Activated CD8-positive, alpha-beta memory T cell treated with anti-CD3 and anti-CD28 coated beads, Interleukin-2, amount 10 ng/mL, durations not matched to agents 7 days and 5 days (primary cell): ENCODE measurements at regions not wholly inside any gene's neighbourhood (a gene's known extent, or its start where the extent isn't known, plus 50 kb on each side); places are given as distances from the start of the nearest gene placed in this dataset.

ENCODE experiments used
- ATAC-seq: fragments of 150-1000 bp; cut with Tn5 transposase; one replicate; pipeline ENCODE4 v1.10.0; 2021; ENCODE audit warnings: moderate library complexity
- CTCF ChIA-PET: fragments of 350-600 bp; sonication (Branson Sonifier 250); formaldehyde crosslinking; loops from one replicate; lab custom pipeline; 2021; ENCODE audit warnings: antibody characterized with exemption; lab: Charles Lee
- DNase-seq: peaks from one replicate; pipeline ENCODE4 v3.0.0-alpha.2; 2020
- H3K27ac Mint-ChIP-seq: one replicate; pipeline ENCODE4 v1.8.0; 2021; ENCODE audit warnings: mild to moderate bottlenecking, mixed read lengths
- H3K27me3 Mint-ChIP-seq: one replicate; pipeline ENCODE4 v1.8.0; 2021; ENCODE audit warnings: mixed read lengths
- H3K36me3 Mint-ChIP-seq: one replicate; pipeline ENCODE4 v1.8.0; 2021; ENCODE audit warnings: mild to moderate bottlenecking, mixed read lengths
- H3K4me1 Mint-ChIP-seq: one replicate; pipeline ENCODE4 v1.8.0; 2021; ENCODE audit warnings: mixed read lengths
- H3K4me3 Mint-ChIP-seq: one replicate; pipeline ENCODE4 v1.8.0; 2021; ENCODE audit warnings: mild to moderate bottlenecking, moderate library complexity, mixed read lengths
- H3K9me3 Mint-ChIP-seq: one replicate; pipeline ENCODE4 v1.8.0; 2022; ENCODE audit warnings: low read depth, mixed read lengths

DNA sequence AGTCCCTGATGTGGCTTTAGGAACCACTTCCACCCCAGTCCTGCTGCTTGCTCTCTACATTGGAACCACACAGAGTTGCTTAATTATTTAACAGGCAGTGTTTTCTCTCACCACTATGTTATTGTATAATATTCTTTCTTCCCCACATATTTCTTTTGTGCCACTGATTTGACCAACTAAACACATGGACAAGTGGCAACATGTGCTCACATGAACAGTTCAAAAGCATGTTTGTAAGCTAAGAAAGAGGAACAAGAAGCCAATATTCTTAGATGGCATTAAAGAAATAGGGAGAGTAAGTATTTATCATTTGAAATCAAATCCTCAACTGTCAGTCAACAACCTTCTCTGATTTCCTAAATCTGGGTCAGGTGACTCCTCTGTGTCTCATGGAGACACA is 409.6 kb downstream of the FBXO15 start:
- H3K27ac Mint-ChIP-seq = no peak overlapping the region
- H3K27me3 Mint-ChIP-seq = no peaks in the 10 kb centered on the region
- ATAC-seq (no peak), DNase-seq (no peak)
- no peaks in the 10 kb centered on the region for H3K4me1 Mint-ChIP-seq
- no peaks in the 10 kb centered on the region for H3K9me3 Mint-ChIP-seq
- CTCF ChIA-PET = no interaction called here
- H3K4me3 Mint-ChIP-seq = no peak overlapping the region
- no peaks in the 10 kb centered on the region for H3K36me3 Mint-ChIP-seq

DNA sequence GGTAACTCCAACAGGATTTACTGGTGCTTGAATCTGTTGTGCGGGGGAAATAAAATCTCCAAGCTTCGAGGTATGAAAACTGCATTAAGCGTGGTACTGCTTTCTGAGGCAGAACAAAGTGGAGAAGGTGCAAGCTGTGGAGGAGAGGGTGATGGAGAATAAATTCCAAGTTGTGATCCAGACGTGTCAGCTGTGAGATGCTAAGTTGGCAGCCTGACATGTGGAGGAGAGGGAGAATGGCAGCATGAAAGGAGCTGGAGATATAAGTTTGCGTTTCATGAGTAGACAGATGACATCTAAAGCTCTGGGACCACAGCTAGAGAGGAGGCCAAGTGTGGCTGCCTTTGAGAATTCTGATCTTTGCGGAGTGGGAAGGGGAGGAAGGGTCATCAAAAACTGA is 411.8 kb downstream of the FBXO15 start:
- no peak for ATAC-seq
- no peaks in the 10 kb centered on the region for H3K9me3 Mint-ChIP-seq
- H3K4me3 Mint-ChIP-seq = no peak overlapping the region
- CTCF ChIA-PET = no interaction called here
- no peaks in the 10 kb centered on the region for H3K27me3 Mint-ChIP-seq
- no peaks in the 10 kb centered on the region for H3K4me1 Mint-ChIP-seq
- H3K36me3 Mint-ChIP-seq = no peaks in the 10 kb centered on the region
- no peak overlapping the region for H3K27ac Mint-ChIP-seq
- DNase-seq = no peak

DNA sequence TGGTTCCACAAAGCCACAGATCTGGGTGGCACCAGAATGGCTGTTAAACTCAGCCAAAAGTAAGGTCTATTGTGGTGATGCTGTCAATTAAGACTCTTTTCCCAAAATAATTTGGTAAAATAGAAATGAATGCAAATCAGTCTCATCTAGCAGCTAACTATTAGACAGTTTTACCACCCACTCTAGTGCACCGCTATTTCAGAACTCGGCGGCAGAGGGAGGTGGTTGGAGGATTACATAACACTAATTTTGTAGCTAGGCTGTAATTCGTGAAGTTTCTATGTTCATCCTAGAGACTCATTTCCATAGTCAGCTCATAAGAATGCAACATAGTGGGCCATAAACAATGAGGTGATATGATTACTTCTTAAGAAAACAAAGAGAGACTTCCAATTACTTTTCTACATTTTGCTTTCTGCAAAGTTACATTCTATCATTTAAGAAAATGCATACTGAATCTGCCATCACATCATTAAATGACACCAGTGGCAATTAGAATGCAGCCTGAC is 413.8 kb downstream of the FBXO15 start:
- Mint-ChIP-seq H3K27ac (no peak overlapping the region), H3K9me3 (no peaks in the 10 kb centered on the region), H3K4me3 (no peak overlapping the region), H3K4me1 (no peaks in the 10 kb centered on the region), H3K27me3 (no peaks in the 10 kb centered on the region), H3K36me3 (no peaks in the 10 kb centered on the region)
- CTCF ChIA-PET = no interaction called here
- DNase-seq (no peak), ATAC-seq (no peak)

DNA sequence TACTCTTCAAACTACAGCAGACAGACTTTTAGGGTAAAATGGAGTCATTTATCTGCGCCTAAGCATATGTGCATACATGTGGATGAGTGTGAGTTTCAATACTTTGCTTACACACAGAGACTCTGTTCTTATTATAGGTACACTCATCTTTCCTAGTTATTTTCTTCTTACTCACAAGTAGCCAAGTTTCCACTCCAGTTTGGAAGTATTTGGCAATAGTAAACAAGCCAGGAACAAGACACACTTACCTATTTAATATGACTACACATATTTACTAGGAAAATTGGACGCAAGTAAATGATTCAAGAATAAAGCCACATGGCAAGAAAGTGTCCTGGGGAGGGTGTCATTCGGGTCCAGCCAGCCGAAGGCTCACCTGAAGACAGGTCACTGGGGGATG is 414.3 kb downstream of the FBXO15 start:
- H3K36me3 Mint-ChIP-seq = no peaks in the 10 kb centered on the region
- CTCF ChIA-PET = no interaction called here
- no peaks in the 10 kb centered on the region for H3K27me3 Mint-ChIP-seq
- no peaks in the 10 kb centered on the region for H3K9me3 Mint-ChIP-seq
- H3K27ac Mint-ChIP-seq = no peak overlapping the region
- no peak overlapping the region for H3K4me3 Mint-ChIP-seq
- DNase-seq (no peak), ATAC-seq (no peak)
- no peaks in the 10 kb centered on the region for H3K4me1 Mint-ChIP-seq

DNA sequence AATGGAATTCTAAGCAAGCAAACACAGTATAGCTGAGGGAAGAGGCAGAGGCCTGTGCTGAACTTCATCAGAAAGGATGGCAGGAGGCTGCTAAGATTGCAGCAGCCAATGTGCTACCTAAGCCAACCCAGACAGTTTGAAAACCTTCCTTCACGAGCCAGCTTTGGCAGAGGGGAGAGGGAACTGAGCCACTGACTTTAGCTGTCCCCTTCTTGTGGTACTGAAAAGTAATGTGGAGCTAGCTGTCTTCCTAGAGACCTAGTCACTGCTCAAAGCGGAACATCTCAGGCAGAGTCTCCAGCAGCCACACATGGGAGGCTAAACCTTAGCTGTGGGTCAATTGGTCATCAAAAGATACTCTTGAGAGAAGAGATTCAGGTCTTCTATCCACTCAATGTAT is 419.0 kb downstream of the FBXO15 start:
- Mint-ChIP-seq H3K4me1 (no peaks in the 10 kb centered on the region), H3K27ac (no peak overlapping the region), H3K9me3 (no peaks in the 10 kb centered on the region), H3K36me3 (no peaks in the 10 kb centered on the region), H3K27me3 (no peaks in the 10 kb centered on the region), H3K4me3 (no peak overlapping the region)
- ATAC-seq (no peak), DNase-seq (no peak)
- CTCF ChIA-PET = no interaction called here

DNA sequence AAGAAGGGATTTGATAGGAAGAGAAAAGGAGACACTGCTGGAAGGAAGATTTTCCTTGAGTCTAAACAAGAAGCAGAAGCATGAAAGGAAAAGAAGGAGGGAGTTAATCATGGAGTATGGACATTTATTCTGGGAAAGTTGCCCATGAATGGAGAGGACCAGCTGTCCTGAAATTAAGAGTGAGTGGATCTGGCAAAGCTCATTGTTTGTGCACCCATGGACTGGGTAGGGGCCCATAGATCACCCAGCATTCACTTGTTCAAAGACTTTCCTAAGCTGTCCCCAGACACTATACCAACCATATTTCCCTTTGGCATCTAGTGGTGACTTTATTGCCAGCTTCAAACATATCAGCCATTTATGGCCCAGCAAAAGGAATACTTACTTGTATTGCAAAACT is 422.7 kb downstream of the FBXO15 start:
- DNase-seq (no peak), ATAC-seq (no peak)
- CTCF ChIA-PET = no interaction called here
- no peak overlapping the region for H3K27ac Mint-ChIP-seq
- no peak overlapping the region for H3K4me3 Mint-ChIP-seq
- H3K36me3 Mint-ChIP-seq = no peaks in the 10 kb centered on the region
- no peaks in the 10 kb centered on the region for H3K9me3 Mint-ChIP-seq
- no peaks in the 10 kb centered on the region for H3K4me1 Mint-ChIP-seq
- H3K27me3 Mint-ChIP-seq = no peaks in the 10 kb centered on the region

DNA sequence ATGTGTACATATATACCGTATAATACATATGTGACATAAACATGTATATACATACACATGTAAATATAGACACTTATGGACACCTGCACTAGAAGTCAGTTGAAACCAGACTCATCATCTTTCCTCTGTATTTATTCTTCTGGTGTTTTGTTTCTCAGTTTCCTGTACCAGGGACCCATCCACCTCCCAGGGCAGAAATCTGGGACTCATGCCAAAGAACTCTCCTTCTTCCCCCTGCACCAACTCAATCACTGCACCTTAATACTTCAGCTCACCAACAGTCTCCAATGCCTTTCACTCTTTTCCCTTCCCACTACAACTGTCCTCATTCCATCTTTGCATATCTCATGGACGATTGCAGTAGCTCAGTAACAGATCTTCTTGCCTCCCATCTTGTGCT is 428.0 kb downstream of the FBXO15 start:
- ATAC-seq (no peak), DNase-seq (no peak)
- CTCF ChIA-PET = no interaction called here
- no peaks in the 10 kb centered on the region for H3K36me3 Mint-ChIP-seq
- no peak overlapping the region for H3K4me3 Mint-ChIP-seq
- H3K4me1 Mint-ChIP-seq = no peaks in the 10 kb centered on the region
- no peaks in the 10 kb centered on the region for H3K27me3 Mint-ChIP-seq
- no peak overlapping the region for H3K27ac Mint-ChIP-seq
- H3K9me3 Mint-ChIP-seq = peaks cover 5% of the 10 kb centered on the region

DNA sequence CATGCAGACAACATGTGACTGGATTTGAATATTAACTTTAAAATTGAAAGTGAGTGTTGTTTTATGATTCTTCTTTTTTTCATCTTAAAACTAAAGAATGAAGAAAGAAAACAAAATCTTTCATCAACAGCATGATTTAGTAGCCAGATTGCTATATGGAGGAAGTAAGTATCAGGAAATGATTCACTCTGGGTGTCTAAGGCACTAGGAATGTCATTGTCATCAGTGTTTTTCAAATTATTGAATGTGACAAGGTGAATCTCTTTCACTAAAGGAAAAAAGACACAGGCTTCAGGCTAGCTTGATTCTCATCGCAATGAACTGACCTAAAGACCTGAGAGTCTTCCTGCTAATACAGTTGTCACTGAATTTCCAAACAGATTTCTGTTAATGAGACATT is 430.1 kb downstream of the FBXO15 start:
- ATAC-seq (no peak), DNase-seq (no peak)
- Mint-ChIP-seq H3K27me3 (no peaks in the 10 kb centered on the region), H3K36me3 (no peaks in the 10 kb centered on the region), H3K9me3 (peaks cover 8% of the 10 kb centered on the region), H3K4me1 (no peaks in the 10 kb centered on the region), H3K4me3 (no peak overlapping the region), H3K27ac (no peak overlapping the region)
- CTCF ChIA-PET = no interaction called here

DNA sequence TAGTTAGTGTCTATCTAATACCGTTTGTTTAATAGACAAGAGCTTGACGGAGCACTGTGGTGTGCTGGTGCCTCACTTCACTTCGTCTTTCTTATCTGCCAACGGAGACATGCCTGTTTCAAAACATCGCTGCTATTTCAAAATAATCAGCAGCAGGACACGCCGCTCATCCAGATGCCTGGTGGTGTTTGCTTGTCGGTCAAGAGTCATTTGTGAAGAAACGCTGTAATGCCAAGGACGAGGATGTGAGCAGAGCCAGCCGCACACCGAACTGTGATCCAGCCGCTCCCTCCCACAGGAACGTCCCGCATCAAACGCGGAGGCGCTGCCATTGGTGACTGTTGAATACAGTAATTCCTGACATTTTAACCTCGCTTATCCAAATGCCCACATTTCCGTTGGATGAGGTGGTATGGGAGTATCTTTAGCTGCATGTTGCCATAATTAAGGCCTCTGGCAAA is 432.4 kb downstream of the FBXO15 start:
- Mint-ChIP-seq H3K27me3 (no peaks in the 10 kb centered on the region), H3K27ac (no peak overlapping the region), H3K36me3 (no peaks in the 10 kb centered on the region), H3K9me3 (peaks cover 8% of the 10 kb centered on the region), H3K4me3 (no peak overlapping the region), H3K4me1 (no peaks in the 10 kb centered on the region)
- CTCF ChIA-PET = no interaction called here
- DNase-seq = no peak
- ATAC-seq = no peak

DNA sequence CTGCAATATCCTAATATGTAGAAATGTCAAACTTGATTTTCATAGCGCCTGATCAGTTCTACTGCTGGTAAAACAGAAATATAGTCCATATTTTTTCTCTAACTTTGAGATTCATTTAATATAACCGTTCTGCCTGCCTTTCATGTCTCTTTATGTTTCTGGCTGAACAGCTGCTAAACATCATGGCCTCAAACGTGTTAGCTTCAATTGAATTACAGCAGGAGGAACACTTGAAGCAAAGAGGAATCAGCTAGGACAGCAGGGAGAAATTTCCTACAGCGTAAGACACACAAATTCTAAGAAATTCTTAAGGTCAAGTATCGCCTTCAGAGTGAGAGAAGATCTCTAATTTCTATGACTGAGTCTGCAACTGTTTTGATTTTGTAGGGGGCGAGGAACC is 433.2 kb downstream of the FBXO15 start:
- H3K4me1 Mint-ChIP-seq = no peaks in the 10 kb centered on the region
- no peak overlapping the region for H3K4me3 Mint-ChIP-seq
- ATAC-seq (no peak), DNase-seq (no peak)
- H3K27me3 Mint-ChIP-seq = no peaks in the 10 kb centered on the region
- no peak overlapping the region for H3K27ac Mint-ChIP-seq
- H3K36me3 Mint-ChIP-seq = no peaks in the 10 kb centered on the region
- peaks cover 8% of the 10 kb centered on the region for H3K9me3 Mint-ChIP-seq
- CTCF ChIA-PET = no interaction called here

DNA sequence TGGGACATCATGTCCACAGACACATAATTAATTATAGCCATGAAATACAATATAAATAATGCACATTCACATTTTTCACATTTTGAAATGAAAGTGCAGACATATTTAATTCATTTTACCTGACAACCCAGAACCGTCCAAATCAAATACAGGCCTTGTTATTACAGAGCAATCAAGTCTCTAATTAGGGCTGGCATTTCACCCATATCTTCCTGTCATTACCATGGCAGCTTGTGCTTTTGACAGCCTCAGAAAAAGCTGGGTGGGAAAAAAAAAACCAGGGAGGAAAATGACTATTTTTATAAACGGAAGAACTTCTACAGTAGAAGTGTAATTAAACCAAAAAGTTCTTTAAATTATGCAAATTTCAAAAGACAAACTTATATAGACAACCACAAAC is 436.4 kb downstream of the FBXO15 start:
- H3K27ac Mint-ChIP-seq = no peak overlapping the region
- H3K9me3 Mint-ChIP-seq = peaks cover 8% of the 10 kb centered on the region
- H3K36me3 Mint-ChIP-seq = no peaks in the 10 kb centered on the region
- no peak for DNase-seq
- no peaks in the 10 kb centered on the region for H3K27me3 Mint-ChIP-seq
- CTCF ChIA-PET = no interaction called here
- no peak for ATAC-seq
- H3K4me3 Mint-ChIP-seq = no peak overlapping the region
- H3K4me1 Mint-ChIP-seq = no peaks in the 10 kb centered on the region

DNA sequence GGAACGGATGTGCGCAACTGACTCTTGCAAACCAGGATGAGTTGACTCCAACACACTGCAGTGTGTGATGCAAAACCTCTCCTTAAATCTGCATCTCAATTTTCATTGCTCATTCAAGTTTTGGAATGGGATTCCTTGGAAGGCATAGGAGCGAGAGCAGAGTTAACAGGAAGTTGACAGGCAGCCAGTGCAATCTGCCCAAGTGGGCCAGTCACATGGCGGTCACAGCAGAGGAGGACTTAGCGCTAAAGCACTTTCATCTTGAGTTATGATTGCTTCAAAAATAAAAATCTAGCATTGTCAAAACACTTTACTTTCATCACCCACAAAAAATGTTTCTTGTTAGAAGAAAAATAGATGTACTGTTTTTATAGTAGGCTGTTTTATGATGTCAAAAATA is 439.0 kb downstream of the FBXO15 start:
- ATAC-seq = no peak

DNA sequence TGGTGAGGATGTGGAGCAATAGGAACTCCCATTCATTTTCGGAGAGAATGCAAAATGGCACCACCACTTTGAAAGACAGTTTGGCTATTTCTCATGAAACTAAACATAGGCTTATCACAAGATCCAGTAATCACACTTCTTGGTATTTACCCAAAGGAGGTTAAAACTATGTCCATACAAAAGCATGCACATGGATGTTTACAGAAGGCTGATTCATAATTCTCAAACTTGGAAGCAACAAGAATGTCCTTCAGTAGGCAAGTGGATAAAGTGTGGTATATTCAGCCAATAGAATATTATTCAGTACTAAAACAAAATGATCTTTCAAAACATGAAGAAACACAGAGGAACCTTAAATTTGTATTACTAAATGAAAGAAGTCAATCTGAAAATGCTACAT is 440.6 kb downstream of the FBXO15 start:
- Mint-ChIP-seq H3K27ac (no peak overlapping the region), H3K36me3 (no peaks in the 10 kb centered on the region), H3K4me1 (no peaks in the 10 kb centered on the region), H3K4me3 (no peak overlapping the region), H3K27me3 (no peaks in the 10 kb centered on the region), H3K9me3 (peaks cover 2% of the 10 kb centered on the region)
- no peak for DNase-seq
- no peak for ATAC-seq
- CTCF ChIA-PET = no interaction called here

More for the DNA sequence above, 439.0 kb downstream of the FBXO15 start:
- CTCF ChIA-PET = no interaction called here
- DNase-seq = no peak
- H3K4me1 Mint-ChIP-seq = no peaks in the 10 kb centered on the region
- H3K27ac Mint-ChIP-seq = no peak overlapping the region
- no peaks in the 10 kb centered on the region for H3K27me3 Mint-ChIP-seq
- H3K36me3 Mint-ChIP-seq = no peaks in the 10 kb centered on the region
- peaks cover 2% of the 10 kb centered on the region for H3K9me3 Mint-ChIP-seq
- H3K4me3 Mint-ChIP-seq = no peak overlapping the region

DNA sequence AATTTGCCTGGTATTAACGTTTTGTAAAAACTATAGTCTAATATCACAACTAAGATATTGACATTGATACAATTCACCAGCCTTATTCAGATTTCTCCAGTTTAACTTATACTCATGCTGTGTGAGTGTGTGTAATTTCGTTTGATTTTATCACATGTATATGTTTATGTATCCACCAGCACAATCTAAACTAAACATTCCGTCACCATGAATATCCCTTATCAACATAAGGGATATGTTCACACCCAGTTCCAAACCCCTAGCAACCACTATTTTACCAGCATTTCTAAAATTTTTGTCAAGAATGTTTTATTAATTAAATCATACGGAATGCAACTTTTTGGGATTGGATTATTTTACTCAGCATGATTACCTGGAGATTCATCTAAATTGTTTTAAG is 450.3 kb downstream of the FBXO15 start:
- Mint-ChIP-seq H3K27ac (no peak overlapping the region), H3K9me3 (peaks cover 2% of the 10 kb centered on the region), H3K4me1 (no peaks in the 10 kb centered on the region), H3K36me3 (no peaks in the 10 kb centered on the region), H3K27me3 (no peaks in the 10 kb centered on the region), H3K4me3 (no peak overlapping the region)
- ATAC-seq (no peak), DNase-seq (no peak)
- CTCF ChIA-PET = no interaction called here

DNA sequence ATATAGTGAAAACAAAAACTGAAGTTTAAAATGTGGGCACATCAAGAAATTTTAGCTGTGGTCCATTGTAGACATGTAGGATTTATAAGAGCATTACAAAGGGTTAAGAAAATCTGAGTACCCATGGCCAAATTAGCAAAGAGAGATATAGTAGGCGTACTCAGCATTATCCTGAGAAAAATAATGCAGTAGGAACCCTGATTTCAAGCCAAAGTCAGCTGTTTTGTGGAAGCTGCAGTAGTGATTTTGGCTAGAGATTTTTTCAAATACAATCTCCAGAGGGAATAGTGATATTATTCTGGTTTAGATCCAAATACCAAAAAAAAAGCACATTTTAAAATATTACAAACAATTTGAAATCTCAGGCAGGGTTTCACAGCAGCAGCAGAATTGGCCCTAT is 450.9 kb downstream of the FBXO15 start:
- H3K27me3 Mint-ChIP-seq = no peaks in the 10 kb centered on the region
- CTCF ChIA-PET = no interaction called here
- H3K36me3 Mint-ChIP-seq = no peaks in the 10 kb centered on the region
- ATAC-seq (no peak), DNase-seq (no peak)
- H3K4me3 Mint-ChIP-seq = no peak overlapping the region
- peaks cover 2% of the 10 kb centered on the region for H3K9me3 Mint-ChIP-seq
- H3K27ac Mint-ChIP-seq = no peak overlapping the region
- H3K4me1 Mint-ChIP-seq = no peaks in the 10 kb centered on the region
